Brain microvascular endothelial cell (primary cell): ENCODE measurements at regions not wholly inside any gene's neighbourhood (a gene's known extent, or its start where the extent isn't known, plus 50 kb on each side); places are given as distances from the start of the nearest gene placed in this dataset.

Experiments
- DNase-seq: peaks from one replicate; pipeline ENCODE4 v3.0.0-alpha.2; 2020
- H3K27ac ChIP-seq: fragments of 250-450 bp; sonication (Bioruptor Pico); 2 replicates; pipeline ENCODE4 v1.5.1; 2020; ENCODE audit warnings: mild to moderate bottlenecking, moderate library complexity
- H3K27me3 ChIP-seq: fragments of 250-450 bp; sonication (Bioruptor Pico); replicated peaks from 2 replicates; pipeline ENCODE4 v1.5.1; 2020; ENCODE audit warnings: mild to moderate bottlenecking
- H3K36me3 ChIP-seq: fragments of 250-450 bp; sonication (Bioruptor Pico); replicated peaks from 2 replicates; pipeline ENCODE4 v1.5.1; 2020; ENCODE audit warnings: mild to moderate bottlenecking
- H3K4me3 ChIP-seq: 2 replicates; pipeline ENCODE4 v1.5.1; 2011; ENCODE audit warnings: low read depth, mild to moderate bottlenecking, control low read depth, low read length, moderate library complexity
- CTCF ChIP-seq: IDR thresholded peaks from 2 replicates; pipeline ENCODE4 v1.5.1; 2011; ENCODE audit warnings: low read depth, mild to moderate bottlenecking, moderate library complexity, low read length, control low read depth, inconsistent platforms; ENCODE audit errors: missing control alignments
- in situ Hi-C: cut with HindIII; loops from 2 replicates; pipeline ENCODE4 v1.10.0; 2017; ENCODE audit warnings: low sequenced_read_pairs, low pct_ligation_motif_present

DNA sequence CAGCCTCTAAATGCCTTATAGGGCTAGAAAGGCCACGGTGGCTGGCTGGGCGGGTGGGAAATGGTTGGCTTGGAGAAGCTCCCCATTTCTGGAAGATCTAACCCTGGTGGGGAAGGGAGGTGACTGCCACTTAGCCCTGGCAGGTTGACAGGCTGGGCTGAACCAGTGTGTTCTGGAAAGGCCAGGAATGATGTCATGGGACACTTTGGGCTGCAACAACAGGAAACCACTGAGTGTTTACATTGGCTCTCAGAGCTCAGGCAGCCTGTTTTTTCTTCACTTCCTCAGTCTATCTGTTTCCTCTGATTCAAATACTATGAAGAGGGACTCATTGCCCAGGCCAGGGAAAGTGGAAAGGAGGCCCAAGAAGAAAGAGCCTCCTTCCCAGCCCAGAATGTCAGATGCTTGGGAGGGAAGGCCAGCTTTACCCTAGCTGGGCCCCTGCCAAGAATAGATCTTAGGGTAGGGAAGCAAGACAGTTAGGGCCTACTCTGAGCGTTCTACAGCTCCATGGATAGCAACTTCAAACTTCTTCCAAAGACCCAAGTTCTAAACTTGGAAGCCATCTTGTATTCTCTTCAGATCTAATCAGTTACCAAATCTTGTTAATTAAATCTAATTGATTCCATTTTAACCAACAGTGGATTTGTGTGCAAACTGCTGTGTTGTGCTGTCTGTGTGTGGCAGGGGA is 65.8 kb upstream of the MSN start:
- in situ Hi-C loops = no loop called here
- Histone ChIP-seq H3K27ac (peak overlapping the region; percentile 70), H3K27me3 (no peaks in the 10 kb centered on the region), H3K36me3 (no peaks in the 10 kb centered on the region), H3K4me3 (no peak overlapping the region)
- TF ChIP-seq CTCF = no peak
- DNase-seq = peak; percentile 87

GRCh38 chrX:65601126-65601525 is 66.3 kb upstream of the MSN start:
- no peak for DNase-seq
- no peak for TF ChIP-seq CTCF
- Histone ChIP-seq H3K27ac (peak overlapping the region; percentile 70), H3K4me3 (no peak overlapping the region), H3K36me3 (no peaks in the 10 kb centered on the region), H3K27me3 (no peaks in the 10 kb centered on the region)
- in situ Hi-C loops = no loop called here

DNA sequence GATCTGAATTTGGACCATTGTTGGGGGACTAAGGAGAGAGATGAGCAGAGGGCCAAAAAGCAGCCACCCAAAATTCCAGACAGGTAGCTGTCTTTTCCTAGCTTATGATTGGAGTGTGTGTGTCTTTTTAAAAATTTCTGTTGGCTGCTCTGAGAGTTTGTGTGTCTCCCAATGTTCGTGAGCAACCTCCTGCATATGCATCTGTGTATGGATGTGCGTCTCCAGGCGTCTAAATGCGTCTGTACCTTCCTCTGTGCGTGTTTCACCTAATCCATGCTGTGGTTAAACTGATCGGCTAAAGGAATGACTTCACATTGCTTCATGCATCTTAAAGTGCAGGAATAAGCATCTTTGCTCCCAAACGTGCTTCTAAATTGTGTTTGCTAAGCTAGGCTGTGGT is 65.5 kb upstream of the LAS1L start:
- in situ Hi-C loops = no loop called here
- Histone ChIP-seq H3K27me3 (no peaks in the 10 kb centered on the region), H3K4me3 (no peak overlapping the region), H3K27ac (no peak overlapping the region), H3K36me3 (no peaks in the 10 kb centered on the region)
- no peak for DNase-seq
- TF ChIP-seq CTCF = no peak

DNA sequence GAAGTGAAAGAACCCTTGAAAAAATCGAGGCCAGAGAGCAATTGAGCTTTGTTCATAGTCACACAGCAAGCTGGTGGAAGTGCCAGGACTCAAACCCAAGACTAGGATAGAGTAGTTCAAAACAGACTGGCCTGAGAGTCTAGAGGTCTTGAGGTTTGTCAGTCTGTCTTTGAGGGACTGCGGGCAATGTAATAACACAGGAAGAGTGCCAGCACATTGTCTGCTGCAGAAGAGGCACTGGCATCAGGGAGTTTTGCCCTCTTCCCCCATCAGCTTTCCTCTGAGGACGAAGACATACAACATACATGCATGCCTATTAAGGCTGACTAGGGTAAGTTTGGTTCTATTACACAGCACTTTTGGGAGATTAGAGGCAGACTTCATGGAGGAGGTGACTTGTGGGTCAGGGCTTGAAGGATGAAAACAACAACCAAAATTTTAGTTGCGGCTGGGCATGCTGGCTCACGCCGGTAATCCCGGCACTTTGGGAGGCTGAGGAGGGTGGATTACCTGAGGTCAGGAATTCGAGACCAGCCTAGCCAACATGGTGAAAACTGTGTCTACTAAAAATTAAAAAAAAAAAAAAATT is 64.1 kb upstream of the LAS1L start:
- no peak for DNase-seq
- no peak overlapping the region for H3K27ac ChIP-seq
- no peaks in the 10 kb centered on the region for H3K27me3 ChIP-seq
- in situ Hi-C loops = no loop called here
- no peak for TF ChIP-seq CTCF
- H3K4me3 ChIP-seq = no peak overlapping the region
- no peaks in the 10 kb centered on the region for H3K36me3 ChIP-seq

GRCh38 chrX:65596270-65597034 is 61.9 kb upstream of the LAS1L start:
- H3K4me3 ChIP-seq = no peak overlapping the region
- in situ Hi-C loops = no loop called here
- peak; percentile 22 for DNase-seq

More at GRCh38 chrX:65596270-65597034, 61.9 kb upstream of the LAS1L start:
- Histone ChIP-seq H3K27me3 (no peaks in the 10 kb centered on the region), H3K36me3 (no peaks in the 10 kb centered on the region), H3K27ac (peak overlapping the region; percentile 76)
- TF ChIP-seq CTCF = no peak
